Testis (tissue), 2 donors: ENCODE measurements at regions not wholly inside any gene's neighbourhood (a gene's known extent, or its start where the extent isn't known, plus 50 kb on each side); places are given as distances from the start of the nearest gene placed in this dataset.

ENCODE experiments used
- POLR2A ChIP-seq: fragments of 450-650 bp; IDR thresholded peaks from one replicate; pipeline ENCODE4 v1.6.1; 2017; ENCODE audit warnings: antibody characterized with exemption, mild to moderate bottlenecking, moderate library complexity
- TF ChIP-seq, protein P1 (sequence below), 3 experiments: fragments of 450-650 bp in 2 of 3; fragments of 200-600 bp in 1 of 3; sonication (generic) in 1 of 3; IDR thresholded peaks; one replicate each; pipeline ENCODE4 v1.5.1; 2016 to 2019; ENCODE audit warnings: antibody characterized with exemption in 3 of 3, mild to moderate bottlenecking in 2 of 3, moderate library complexity in 1 of 3

DNA sequence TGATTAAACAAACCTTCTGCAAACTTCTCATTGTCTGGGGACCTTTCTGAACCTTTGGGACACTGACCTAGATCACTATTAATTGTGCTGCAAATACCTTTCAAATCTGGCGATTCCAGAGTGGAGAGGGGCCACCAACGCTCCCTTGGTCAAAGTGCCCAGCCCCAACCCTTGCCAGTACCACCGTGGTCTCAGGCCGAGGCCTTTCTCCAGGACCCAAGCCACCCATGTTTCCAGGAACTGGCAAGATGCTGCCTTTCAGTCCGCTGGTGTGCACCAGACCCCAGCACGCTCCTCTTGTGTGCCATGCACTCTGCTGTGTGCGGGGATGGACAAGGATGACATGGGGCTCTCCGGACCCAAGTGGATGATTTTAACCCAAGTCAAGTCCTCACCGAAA lies 91.1 kb upstream of the MGMT start:
- TF ChIP-seq POLR2A: no peak
- TF ChIP-seq, protein P1, sequence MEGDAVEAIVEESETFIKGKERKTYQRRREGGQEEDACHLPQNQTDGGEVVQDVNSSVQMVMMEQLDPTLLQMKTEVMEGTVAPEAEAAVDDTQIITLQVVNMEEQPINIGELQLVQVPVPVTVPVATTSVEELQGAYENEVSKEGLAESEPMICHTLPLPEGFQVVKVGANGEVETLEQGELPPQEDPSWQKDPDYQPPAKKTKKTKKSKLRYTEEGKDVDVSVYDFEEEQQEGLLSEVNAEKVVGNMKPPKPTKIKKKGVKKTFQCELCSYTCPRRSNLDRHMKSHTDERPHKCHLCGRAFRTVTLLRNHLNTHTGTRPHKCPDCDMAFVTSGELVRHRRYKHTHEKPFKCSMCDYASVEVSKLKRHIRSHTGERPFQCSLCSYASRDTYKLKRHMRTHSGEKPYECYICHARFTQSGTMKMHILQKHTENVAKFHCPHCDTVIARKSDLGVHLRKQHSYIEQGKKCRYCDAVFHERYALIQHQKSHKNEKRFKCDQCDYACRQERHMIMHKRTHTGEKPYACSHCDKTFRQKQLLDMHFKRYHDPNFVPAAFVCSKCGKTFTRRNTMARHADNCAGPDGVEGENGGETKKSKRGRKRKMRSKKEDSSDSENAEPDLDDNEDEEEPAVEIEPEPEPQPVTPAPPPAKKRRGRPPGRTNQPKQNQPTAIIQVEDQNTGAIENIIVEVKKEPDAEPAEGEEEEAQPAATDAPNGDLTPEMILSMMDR (IDR thresholded peaks at IDR 0.05): no peak
